ENCODE measurements at regions not wholly inside any gene's neighbourhood (a gene's known extent, or its start where the extent isn't known, plus 50 kb on each side); places are given as distances from the start of the nearest gene placed in this dataset.
"Not testable (repeated sequence)": the region's sequence is repeated elsewhere in the genome, so short reads cannot be mapped to it uniquely, and the experiment has no call there.

GRCh38 chrX:18003876-18004275 lies 142.8 kb upstream of the RAI2 start:
- DNase-seq (ENCODE audit: low read depth): no peak

- DNase-seq (ENCODE audit: low read depth): no peak
Observed at GRCh38 chrX:18002791-18003190, 141.7 kb upstream of the RAI2 start.

- no peak for DNase-seq (ENCODE audit: low read depth)
Observed at GRCh38 chrX:17994429-17994828, 133.3 kb upstream of the RAI2 start.

- no peak for DNase-seq (ENCODE audit: low read depth)
Observed at GRCh38 chrX:17993062-17993461, 132.0 kb upstream of the RAI2 start.

- no peak for DNase-seq (ENCODE audit: low read depth)
Observed at GRCh38 chrX:17990532-17990931, 129.4 kb upstream of the RAI2 start.

- DNase-seq (ENCODE audit: low read depth): no peak
Observed at GRCh38 chrX:17987783-17988182, 126.7 kb upstream of the RAI2 start.

- no peak for DNase-seq (ENCODE audit: low read depth)
Observed at GRCh38 chrX:17986977-17987376, 125.9 kb upstream of the RAI2 start.

GRCh38 chrX:17986440-17986839 lies 125.3 kb upstream of the RAI2 start:
- DNase-seq (ENCODE audit: low read depth): no peak

GRCh38 chrX:17984415-17984814 lies 123.3 kb upstream of the RAI2 start:
- no peak for DNase-seq (ENCODE audit: low read depth)

GRCh38 chrX:17983389-17983788 lies 122.3 kb upstream of the RAI2 start:
- DNase-seq (ENCODE audit: low read depth): no peak

- no peak for DNase-seq (ENCODE audit: low read depth)
Observed at GRCh38 chrX:17977696-17978095, 116.6 kb upstream of the RAI2 start.

- no peak for DNase-seq (ENCODE audit: low read depth)
Observed at GRCh38 chrX:17976955-17977354, 115.9 kb upstream of the RAI2 start.

GRCh38 chrX:17975349-17975748 lies 114.3 kb upstream of the RAI2 start:
- DNase-seq (ENCODE audit: low read depth): not testable (repeated sequence)

- DNase-seq (ENCODE audit: low read depth): no peak
Observed at GRCh38 chrX:17968367-17968766, 107.3 kb upstream of the RAI2 start.

- no peak for DNase-seq (ENCODE audit: low read depth)
Observed at GRCh38 chrX:17967888-17968287, 106.8 kb upstream of the RAI2 start.

GRCh38 chrX:17964871-17965270 lies 103.8 kb upstream of the RAI2 start:
- DNase-seq (ENCODE audit: low read depth): no peak

GRCh38 chrX:17960891-17961290 lies 99.8 kb upstream of the RAI2 start:
- DNase-seq (ENCODE audit: low read depth): no peak

- peak; percentile 0 for DNase-seq (ENCODE audit: low read depth)
Observed at GRCh38 chrX:17944833-17945497, 83.9 kb upstream of the RAI2 start.

GRCh38 chrX:17941171-17941570 lies 80.1 kb upstream of the RAI2 start:
- not testable (repeated sequence) for DNase-seq (ENCODE audit: low read depth)

GRCh38 chrX:17939724-17940123 lies 78.6 kb upstream of the RAI2 start:
- DNase-seq (ENCODE audit: low read depth): no peak

- no peak for DNase-seq (ENCODE audit: low read depth)
Observed at GRCh38 chrX:17933856-17934255, 72.8 kb upstream of the RAI2 start.

GRCh38 chrX:17932781-17933180 lies 71.7 kb upstream of the RAI2 start:
- no peak for DNase-seq (ENCODE audit: low read depth)

GRCh38 chrX:17931855-17932254 lies 70.8 kb upstream of the RAI2 start:
- no peak for DNase-seq (ENCODE audit: low read depth)

- no peak for DNase-seq (ENCODE audit: low read depth)
Observed at GRCh38 chrX:17930850-17931249, 69.8 kb upstream of the RAI2 start.

GRCh38 chrX:17923546-17923945 lies 62.4 kb upstream of the RAI2 start:
- no peak for DNase-seq (ENCODE audit: low read depth)
